ENCODE measurements at regions not wholly inside any gene's neighbourhood (a gene's known extent, or its start where the extent isn't known, plus 50 kb on each side); places are given as distances from the start of the nearest gene placed in this dataset.
"Not testable (repeated sequence)": the region's sequence is repeated elsewhere in the genome, so short reads cannot be mapped to it uniquely, and the experiment has no call there.

- Histone ChIP-seq H3K9me3 (no peaks in the 10 kb centered on the region), H3K27ac (no peak overlapping the region), H3K4me1 (replicated peaks) (no peaks in the 10 kb centered on the region), H3K27me3 (replicated peaks; ENCODE audit: insufficient read depth) (no peaks in the 10 kb centered on the region), H3K4me3 (no peak overlapping the region), H3K36me3 (no peaks in the 10 kb centered on the region)
- no peak for DNase-seq (ENCODE audit: low spot score)
- TF ChIP-seq POLR2AphosphoS5 (IDR thresholded peaks at IDR 0.05) (no peak), POLR2A (IDR thresholded peaks at IDR 0.05) (no peak)
- TF ChIP-seq, protein P1, sequence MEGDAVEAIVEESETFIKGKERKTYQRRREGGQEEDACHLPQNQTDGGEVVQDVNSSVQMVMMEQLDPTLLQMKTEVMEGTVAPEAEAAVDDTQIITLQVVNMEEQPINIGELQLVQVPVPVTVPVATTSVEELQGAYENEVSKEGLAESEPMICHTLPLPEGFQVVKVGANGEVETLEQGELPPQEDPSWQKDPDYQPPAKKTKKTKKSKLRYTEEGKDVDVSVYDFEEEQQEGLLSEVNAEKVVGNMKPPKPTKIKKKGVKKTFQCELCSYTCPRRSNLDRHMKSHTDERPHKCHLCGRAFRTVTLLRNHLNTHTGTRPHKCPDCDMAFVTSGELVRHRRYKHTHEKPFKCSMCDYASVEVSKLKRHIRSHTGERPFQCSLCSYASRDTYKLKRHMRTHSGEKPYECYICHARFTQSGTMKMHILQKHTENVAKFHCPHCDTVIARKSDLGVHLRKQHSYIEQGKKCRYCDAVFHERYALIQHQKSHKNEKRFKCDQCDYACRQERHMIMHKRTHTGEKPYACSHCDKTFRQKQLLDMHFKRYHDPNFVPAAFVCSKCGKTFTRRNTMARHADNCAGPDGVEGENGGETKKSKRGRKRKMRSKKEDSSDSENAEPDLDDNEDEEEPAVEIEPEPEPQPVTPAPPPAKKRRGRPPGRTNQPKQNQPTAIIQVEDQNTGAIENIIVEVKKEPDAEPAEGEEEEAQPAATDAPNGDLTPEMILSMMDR (IDR thresholded peaks at IDR 0.05) = no peak
- 97% methylated on average over 3 of the region's 3 CpGs for WGBS
- intact Hi-C loops (cut with DNase I) = no loop called here
These were observed 266.8 kb downstream of the INHBA start for GRCh38 chr7:41436139-41436538.

- H3K9me3 ChIP-seq; H3K27ac ChIP-seq; H3K27me3 ChIP-seq (replicated peaks; ENCODE audit: insufficient read depth); intact Hi-C loops (cut with DNase I); H3K4me1 ChIP-seq (replicated peaks); DNase-seq (ENCODE audit: low spot score); H3K4me3 ChIP-seq; H3K36me3 ChIP-seq: not testable (repeated sequence)
- 80% methylated on average over 9 of the region's 9 CpGs for WGBS
These were observed 267.9 kb downstream of the INHBA start for GRCh38 chr7:41435020-41435419.

DNA sequence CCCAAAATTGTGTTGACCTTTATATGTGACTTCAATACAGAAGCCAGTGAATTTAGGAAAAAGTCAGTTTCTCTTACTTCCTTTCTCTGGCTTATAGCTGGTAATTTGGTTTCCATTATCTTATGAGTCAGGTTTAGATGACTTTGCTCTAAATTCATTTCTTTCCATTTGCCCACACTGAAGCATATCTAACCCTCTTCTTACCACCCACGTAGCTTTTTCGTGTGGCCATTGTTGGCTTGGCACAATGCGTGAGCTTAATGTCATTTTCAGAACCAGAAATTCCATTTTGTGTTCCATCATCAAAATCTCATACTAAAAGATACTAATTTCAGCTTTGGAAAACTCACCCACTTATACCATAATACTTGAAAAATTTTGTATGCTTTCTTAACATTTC is 271.2 kb downstream of the INHBA start:
- Histone ChIP-seq H3K36me3 (no peaks in the 10 kb centered on the region), H3K27me3 (replicated peaks; ENCODE audit: insufficient read depth) (no peaks in the 10 kb centered on the region), H3K9me3 (no peaks in the 10 kb centered on the region), H3K4me1 (replicated peaks) (no peaks in the 10 kb centered on the region), H3K4me3 (no peak overlapping the region), H3K27ac (no peak overlapping the region)
- intact Hi-C loops (cut with DNase I) = no loop called here
- 88% methylated on average over 3 of the region's 3 CpGs for WGBS
- TF ChIP-seq POLR2A (IDR thresholded peaks at IDR 0.05) (no peak), POLR2AphosphoS5 (IDR thresholded peaks at IDR 0.05) (no peak)
- TF ChIP-seq, protein P1 (IDR thresholded peaks at IDR 0.05) = no peak
- no peak for DNase-seq (ENCODE audit: low spot score)

GRCh38 chr7:41428381-41428780 is 274.5 kb downstream of the INHBA start:
- H3K4me3 ChIP-seq = no peak overlapping the region
- WGBS = 60% methylated on average over 4 of the region's 4 CpGs

DNA sequence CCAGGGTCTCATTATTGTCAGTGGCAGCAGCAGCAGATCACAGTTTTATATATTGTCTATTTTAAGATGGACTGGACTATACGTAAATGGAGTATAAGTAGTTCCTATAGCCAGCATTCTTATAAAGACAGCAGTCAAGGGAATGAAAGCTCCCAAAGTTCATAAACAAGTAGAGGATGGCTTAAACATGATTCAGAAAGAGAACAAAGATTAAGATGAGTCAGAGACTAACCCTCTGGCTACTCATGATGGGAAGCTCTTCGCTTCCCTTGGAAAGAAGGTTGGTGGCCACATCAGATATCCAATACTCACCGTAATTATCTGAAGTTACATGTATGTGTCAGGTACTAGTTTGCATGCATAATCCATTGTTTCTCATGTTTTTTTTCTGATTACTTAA is 277.0 kb downstream of the INHBA start:
- Histone ChIP-seq H3K36me3 (no peaks in the 10 kb centered on the region), H3K27ac (no peak overlapping the region), H3K9me3 (no peaks in the 10 kb centered on the region), H3K27me3 (replicated peaks; ENCODE audit: insufficient read depth) (no peaks in the 10 kb centered on the region), H3K4me3 (no peak overlapping the region), H3K4me1 (replicated peaks) (no peaks in the 10 kb centered on the region)
- TF ChIP-seq POLR2A (IDR thresholded peaks at IDR 0.05) (no peak), POLR2AphosphoS5 (IDR thresholded peaks at IDR 0.05) (no peak)
- TF ChIP-seq, protein P1 (IDR thresholded peaks at IDR 0.05) = no peak
- intact Hi-C loops (cut with DNase I) = no loop called here
- WGBS = 96% methylated on average over 3 of the region's 3 CpGs
- no peak for DNase-seq (ENCODE audit: low spot score)

More at GRCh38 chr7:41428381-41428780, 274.5 kb downstream of the INHBA start:
- Histone ChIP-seq H3K27ac (no peak overlapping the region), H3K4me1 (replicated peaks) (no peaks in the 10 kb centered on the region), H3K36me3 (no peaks in the 10 kb centered on the region), H3K9me3 (no peaks in the 10 kb centered on the region), H3K27me3 (replicated peaks; ENCODE audit: insufficient read depth) (no peaks in the 10 kb centered on the region)
- no peak for DNase-seq (ENCODE audit: low spot score)
- TF ChIP-seq, protein P1 (IDR thresholded peaks at IDR 0.05) = no peak
- no peak for TF ChIP-seq POLR2AphosphoS5 (IDR thresholded peaks at IDR 0.05)
- no peak for TF ChIP-seq POLR2A (IDR thresholded peaks at IDR 0.05)
- intact Hi-C loops (cut with DNase I) = no loop called here
